NCI-H82 treated with DMSO at 0.1 percent for 48 hours (cell line): ENCODE measurements at regions not wholly inside any gene's neighbourhood (a gene's known extent, or its start where the extent isn't known, plus 50 kb on each side); places are given as distances from the start of the nearest gene placed in this dataset.
"Not testable (repeated sequence)": the region's sequence is repeated elsewhere in the genome, so short reads cannot be mapped to it uniquely, and the experiment has no call there.

Experiments used
- DNase-seq: peaks from one replicate; lab custom pipeline; 2025; ENCODE audit not compliant: unreplicated experiment; lab: John Stamatoyannopoulos, UW

DNA sequence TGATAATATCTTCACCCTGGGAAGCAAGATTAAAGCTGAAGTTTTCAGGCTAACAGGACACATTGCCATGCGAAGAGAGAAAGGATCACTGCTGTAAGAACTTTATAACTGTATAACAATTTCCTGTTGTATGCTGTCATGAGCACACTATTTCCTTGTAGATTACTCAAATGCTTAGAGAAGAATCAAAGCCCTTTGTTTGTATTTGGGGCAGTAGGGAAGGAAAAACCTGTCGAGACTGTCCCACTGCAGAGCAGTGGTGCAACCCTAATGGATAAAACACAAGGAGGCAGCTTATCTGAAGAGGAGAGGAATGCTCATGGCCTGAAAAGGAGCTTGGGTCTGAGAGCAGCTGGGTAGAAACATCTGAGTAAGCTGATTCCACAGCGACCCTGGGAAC, 327.7 kb upstream of the NPSR1 start:
- no peak for DNase-seq

DNA sequence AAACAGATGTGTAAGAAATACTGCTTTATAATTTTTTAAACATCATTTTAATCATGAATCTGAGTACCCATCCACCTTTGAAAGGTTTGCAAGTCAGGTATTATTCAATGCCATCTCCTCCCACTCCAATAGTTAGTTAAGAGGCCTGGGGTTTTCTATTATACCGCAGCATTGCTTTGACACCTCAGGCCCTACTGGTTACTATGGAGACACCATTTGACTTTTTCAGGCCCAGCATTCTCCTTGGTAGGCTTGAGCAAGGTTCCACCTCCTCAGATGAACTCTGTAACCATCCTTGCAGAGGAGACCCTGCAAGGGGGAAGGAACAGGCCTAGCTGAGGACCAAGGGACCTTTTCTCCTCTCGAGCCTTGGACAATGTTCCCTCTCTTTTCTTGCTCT, 326.9 kb upstream of the NPSR1 start:
- no peak for DNase-seq

DNA sequence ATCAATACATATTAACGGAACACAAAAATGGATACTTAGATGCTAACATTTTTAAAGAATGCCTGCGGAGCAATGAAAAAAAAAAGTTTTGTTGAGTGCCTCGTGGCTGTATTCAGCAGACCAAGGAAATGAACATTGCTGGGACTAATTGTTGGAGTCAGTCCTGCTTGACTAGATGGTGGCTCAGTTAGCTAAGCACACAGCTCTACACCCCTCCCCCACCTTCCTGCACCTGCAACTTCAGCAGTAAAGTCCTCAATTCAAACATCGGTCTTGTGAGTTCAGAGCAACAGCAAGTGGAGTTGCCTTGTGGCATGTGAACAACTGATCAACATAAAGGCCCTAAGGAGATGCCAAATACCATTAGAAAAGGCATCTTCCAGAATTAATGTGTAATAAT, 326.0 kb upstream of the NPSR1 start:
- DNase-seq, result no peak

DNA sequence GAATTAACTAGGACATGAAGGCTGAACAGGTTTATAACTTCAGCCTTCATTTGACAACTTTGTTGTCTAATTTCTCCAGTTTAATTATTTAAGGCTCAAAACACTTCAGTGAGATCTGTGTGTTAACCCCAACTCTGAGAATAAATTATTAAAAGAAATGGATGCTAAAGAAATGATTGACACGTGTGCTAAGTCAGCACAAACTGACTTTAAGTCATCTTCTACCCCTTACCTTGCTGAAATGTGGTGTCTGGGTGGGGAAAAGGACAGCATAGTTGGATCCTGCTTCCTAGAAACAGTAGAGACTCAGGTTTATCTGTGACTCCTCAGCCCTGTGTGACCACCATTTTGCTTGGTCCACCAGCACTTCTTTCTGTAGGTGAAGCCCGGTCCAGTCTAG, 324.8 kb upstream of the NPSR1 start:
- DNase-seq, result no peak

DNA sequence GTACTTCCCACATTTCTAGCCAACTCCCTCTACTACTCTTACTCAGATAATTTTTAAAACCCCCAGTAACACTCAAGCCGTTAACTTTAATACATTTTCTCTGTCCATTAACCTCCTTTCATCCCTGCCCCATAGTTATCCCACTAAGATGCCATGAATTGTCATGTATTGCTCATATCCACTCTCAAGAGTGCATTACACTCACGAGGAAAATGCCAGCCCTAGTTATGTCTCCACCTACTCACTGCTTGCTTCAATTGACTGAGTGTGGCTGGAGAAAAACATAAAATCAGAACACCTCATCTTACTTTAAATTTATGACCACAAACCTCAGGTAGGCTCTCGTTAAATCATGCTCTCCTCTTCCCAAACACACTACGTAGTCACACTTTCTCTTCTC, 324.1 kb upstream of the NPSR1 start:
- no peak for DNase-seq

DNA sequence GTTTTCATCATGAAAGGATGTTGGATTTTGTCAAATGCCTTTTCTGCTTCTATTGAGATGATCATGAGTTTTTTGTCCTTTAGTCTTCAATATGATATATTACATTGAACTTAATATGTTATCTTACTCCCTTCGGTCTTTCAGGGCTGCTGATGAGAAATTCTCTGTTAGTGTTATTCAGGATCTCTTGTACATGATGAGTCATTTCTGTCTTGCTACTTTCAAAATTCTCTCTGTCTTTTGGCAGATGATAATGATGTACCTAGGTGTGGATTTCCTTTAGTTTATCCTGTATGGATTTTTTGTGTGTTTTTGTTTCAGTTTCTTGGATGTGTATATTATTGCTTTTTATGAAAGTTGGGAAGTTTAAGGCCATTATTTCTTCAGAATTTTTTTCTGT, 320.9 kb upstream of the NPSR1 start:
- no peak for DNase-seq

DNA sequence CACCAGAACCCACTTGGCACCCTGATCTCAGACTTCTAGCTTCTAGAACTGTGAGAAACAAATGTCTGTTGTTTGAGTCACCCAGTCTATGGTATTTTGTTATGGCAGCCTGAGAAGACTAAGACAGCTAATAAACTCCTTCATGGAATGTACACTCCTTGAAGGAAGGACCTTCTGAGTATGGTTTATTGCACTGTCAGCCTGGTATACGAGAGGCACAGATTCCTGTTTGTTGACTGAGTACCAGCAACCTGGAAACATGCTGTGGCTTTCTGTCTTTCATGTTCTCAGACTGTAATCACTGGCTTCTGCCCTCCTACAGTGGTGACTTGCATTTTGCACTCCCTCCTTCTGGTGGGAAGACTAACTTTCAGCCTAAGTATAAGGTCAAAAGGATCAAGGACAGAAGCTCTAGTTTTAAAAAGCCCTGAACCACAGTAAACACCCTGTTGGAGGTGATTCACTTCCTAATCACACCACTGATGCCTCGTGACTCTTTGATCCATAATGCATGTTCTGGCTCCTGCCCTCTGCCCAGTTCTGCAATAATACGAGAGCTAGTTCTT, 319.0 kb upstream of the NPSR1 start:
- DNase-seq, result no peak

DNA sequence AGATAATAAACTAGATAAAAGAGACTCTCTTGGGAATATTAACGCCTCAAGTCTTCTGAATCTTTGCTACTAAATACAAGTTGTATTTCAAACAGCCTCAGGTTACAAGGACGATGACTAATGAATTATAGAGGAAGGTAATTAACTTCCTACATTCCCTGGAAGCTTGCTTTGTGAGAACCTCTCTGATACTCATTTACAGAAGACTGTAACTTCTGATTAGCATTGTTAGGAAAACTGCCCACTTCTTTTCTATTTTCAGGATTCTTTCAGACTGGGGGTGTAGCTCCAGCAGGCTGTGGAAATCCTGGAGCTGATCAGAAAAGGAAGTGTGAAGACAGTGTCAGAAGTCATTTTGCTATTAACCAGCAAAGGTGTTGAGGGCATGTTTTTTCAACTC, 316.7 kb upstream of the NPSR1 start:
- no peak for DNase-seq

DNA sequence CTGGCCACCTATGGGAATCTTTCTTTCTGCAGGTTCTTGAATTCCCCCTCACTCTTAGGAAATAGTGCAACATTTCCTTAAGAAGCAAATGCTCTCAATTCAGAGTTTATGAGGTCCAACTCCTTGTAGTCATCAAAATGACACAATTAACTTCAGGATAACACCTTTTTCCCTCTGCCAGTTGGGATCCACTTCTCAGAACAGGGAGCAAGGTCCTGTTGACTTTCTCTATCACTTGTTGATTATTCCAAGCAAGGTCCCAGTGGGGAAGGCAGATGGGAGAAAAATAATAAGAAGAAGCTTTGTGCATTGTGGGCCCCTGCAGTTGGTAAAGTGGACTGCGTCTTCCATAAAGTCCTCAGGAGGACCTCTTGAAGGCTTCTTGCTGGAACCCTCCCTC, 315.6 kb upstream of the NPSR1 start:
- DNase-seq, result no peak

DNA sequence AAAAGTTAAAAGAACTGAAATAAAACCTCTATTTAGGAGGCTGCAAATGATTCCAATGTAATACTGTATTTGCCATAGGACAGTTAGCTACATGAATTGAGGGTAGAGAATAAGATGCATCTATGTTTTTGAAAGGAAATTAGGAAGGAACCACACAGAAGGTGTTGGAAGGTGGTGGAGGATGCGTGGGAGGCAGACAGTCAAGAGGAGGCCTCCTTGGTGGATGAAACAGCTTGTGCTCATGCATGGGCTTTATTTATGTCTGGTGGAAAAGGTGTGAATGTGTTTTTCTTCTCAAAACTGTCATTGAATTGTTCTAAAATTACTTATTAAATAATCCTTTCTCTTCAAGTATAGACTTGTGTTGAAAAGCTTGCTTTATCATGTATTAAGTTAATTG, 314.4 kb upstream of the NPSR1 start:
- DNase-seq, result no peak

DNA sequence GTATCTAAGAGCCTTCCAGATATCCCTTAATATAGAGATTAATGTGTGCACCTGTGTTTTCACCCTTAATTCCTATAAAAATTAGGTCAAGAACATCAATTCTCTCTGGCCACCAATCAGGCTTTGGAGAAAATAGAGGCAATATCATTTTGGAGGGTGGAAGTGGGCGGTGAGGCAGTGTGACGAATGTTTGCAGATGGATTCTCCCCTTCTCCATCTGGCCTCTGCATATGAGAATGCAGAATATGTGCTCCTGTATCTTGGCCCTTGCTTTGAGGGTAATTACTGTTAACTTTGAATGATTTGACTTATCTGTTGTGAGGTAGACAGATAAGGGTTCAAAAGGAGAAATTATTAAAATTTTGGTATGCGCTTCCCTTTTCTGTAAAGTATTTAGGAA, 304.0 kb upstream of the NPSR1 start:
- no peak for DNase-seq

DNA sequence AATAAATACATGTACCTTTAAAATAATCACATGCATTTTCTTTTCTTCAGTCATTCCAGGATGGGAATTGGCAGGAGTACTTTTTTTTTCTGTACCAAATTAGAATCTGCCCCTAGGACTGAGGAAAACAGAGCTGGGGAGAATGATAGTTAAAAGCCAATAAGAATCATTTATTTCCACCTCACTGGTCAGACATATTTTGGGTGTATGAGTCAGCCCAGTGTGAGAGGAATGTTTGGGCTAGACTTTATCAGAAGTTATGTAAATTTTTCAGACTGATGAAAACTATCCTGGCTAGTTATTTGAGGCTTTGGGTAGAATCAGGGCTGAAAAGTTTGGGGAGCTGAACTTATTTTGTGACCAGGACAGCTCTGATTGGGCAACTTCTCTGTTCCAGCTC, 303.1 kb upstream of the NPSR1 start:
- no peak for DNase-seq

DNA sequence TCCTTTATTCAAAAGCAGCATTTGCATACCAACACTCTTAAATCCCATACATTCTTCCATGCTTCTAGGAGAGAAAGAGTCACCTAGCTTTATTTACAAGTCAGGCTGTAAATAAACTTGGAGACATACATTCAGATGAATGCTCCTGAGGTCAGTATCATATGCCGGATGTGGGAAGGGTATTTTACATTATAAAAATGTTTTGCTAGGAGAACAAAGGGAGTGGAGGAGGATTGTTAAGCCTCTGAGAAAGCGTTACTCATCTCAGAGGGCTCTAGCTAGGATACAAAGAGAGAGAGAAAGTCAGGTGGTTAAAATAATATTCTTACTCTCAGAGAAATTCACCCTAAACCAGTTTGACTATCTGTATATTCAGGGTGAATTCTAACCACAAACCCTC, 300.9 kb upstream of the NPSR1 start:
- DNase-seq, result no peak

DNA sequence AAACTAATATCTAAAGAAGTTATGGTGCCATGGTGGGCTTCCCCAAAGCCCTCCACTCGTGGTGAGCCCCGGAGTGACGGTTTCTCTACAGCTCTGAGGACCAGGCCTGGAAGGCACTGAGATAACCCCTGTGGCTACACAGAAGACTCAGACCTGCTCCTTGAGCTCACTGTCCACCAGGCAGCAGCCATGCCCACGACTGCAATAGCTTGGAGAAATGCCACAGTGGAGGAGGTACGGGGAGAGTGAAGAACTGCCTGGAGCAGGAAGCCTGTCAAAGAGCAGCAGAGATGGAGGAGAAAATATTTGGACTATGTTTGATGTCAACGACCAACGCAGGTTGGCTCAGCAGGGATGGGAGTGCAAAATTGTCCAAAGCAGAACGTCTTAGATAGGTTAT, 300.1 kb upstream of the NPSR1 start:
- DNase-seq, result no peak

DNA sequence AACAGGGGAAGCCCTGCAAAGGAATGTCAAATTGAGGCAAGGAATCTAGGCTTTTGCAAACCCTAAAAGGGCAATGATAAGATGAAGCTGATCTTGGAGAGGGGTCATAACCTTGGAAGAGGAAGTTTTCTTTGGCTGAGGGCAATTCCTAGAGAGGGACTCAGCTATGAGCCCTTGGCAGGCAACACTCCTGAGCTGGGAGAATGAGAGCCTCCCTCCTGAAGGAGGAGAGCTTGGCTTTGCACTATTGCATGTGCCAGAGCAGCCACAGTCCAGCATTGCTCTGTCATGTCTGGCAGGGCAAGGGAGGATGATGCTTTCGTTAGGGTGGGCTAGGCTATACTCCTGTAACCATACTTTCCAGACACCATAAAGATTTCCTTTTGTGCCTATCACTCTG, 299.4 kb upstream of the NPSR1 start:
- not testable (repeated sequence) for DNase-seq

DNA sequence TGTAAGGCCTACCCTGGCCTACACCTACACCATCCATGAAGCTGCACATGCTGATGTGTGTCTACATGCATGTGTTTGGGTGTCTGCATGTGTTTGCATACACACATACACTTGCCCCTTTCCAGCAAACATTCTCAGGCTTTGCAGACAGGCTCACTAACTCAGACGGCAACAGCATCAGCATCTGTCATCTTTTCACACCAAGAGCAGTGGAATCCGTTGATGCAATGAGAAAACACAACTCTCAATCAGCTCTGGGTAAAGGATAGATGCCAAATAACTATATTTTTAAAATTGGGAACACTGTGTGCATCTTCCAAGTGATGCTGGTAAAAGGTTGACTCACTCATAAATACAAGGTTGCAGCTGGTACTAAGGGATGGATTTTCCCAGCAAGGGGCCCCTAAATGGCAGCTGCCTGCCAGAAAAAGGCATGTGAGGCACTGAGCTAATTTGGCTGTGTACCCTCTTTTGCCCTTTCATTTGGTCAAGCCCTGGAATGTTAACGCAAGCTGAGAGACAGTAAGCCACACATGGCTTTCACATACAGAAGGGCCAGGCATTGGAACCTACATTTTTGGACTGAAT, 296.3 kb upstream of the NPSR1 start:
- DNase-seq, result no peak

DNA sequence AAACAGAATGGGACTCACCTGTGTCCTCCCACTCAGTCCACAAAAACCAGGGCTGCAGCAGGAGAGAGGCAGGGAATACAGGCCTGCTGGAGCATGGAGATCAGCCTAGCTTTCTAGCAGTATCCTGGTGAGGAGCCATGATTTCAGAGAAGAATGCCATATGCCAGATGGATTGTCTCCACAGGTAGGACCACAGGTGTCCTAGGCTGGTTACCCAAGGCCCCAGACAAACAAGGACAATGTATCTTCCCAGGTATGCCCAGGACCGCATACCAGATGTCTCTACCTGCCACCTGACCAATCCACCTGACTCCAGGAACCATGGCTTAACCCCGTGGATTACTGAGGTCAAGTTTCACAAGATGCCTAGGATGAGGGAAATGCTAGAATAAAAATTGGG, 295.4 kb upstream of the NPSR1 start:
- DNase-seq, result no peak

DNA sequence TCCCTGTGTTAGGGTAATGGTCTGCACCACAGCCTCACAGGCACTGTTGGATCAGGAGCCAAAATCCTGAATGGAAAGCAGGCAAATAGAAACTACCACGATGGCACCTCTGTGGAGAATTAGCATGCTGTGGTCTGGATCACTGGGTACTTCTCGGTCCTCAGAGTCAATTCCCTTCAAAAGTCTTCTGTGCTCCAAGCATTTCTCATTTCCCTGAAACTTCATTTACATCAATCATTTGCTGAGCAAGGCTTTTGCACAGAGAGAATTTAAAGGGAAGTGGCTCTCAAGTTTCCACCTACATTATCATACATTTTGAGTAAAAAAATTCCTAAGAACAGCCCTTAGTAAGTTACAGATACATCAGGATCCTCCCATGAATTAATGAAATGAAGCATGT, 293.9 kb upstream of the NPSR1 start:
- no peak for DNase-seq

DNA sequence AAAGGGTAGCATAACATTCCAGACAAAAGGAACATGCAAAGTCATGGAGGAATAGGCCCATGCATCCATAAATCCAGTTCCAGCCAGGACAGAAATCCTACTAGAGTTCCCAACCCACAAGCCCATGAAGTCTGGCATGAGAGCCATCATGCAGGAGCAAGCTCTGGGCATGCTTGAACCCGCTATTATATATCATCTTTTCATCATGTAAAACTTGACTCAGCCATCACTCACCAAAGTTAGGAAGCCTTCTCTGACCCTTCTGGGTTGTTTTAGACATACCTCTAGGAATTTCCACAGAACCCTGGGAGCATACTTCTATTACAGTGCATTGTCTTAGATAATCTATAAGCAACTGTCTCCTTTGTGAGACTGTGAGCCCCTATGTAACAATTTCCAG, 293.0 kb upstream of the NPSR1 start:
- no peak for DNase-seq

DNA sequence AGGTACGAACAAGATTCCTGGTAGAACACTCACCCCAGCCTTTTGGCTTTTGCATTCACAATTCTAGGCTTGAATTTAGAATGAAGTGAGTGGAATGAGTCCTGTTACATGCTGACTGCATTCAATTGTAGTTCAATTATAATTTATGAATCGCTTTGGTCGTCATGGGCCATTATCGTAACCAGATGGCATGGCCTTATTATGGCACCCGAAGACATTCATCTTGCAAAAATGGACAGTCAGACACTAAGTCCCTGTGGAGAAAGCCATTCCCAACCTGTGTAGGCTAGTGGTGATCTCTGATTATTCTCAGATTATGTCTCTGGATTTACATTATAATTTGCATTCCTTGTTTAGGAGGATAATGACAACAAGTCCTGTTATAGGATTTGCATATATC, 292.4 kb upstream of the NPSR1 start:
- no peak for DNase-seq

DNA sequence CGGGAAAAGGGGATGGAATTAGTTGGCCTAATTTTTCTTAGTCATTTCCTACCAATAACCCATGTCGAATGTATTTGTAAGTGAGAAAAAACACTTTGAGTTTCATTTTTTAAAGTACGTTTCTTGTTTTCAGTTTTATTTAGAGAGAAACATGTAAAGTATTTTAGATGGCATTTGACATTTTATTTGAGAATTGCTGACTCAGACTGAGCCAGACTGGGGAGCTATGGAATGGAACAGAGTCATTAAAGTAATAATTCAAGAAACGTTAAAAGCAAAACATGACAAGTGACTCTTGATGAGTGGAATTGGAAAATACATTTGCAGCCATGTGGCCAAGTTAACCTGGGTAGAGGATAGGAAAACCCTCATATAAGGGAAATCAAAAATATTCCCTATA, 286.1 kb upstream of the NPSR1 start:
- DNase-seq, result no peak

DNA sequence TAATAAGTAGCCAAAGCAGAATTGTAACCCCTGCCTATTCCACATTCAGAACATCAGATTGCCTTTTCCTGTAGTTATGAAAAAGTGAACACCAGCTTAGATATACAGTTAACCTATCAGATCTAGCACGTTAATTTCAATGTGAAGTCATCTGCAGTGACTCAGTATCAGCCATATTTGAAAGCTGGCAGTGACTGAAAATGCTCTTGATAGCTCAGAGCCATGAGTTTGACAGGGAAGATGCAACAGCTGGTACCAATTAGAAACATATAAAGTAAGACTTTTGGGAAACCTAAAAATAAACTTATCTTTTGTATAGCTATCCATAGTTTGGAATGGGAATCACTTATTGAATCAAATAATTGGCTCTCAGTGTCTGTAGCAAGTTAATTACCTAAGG, 284.1 kb upstream of the NPSR1 start:
- DNase-seq, result no peak

DNA sequence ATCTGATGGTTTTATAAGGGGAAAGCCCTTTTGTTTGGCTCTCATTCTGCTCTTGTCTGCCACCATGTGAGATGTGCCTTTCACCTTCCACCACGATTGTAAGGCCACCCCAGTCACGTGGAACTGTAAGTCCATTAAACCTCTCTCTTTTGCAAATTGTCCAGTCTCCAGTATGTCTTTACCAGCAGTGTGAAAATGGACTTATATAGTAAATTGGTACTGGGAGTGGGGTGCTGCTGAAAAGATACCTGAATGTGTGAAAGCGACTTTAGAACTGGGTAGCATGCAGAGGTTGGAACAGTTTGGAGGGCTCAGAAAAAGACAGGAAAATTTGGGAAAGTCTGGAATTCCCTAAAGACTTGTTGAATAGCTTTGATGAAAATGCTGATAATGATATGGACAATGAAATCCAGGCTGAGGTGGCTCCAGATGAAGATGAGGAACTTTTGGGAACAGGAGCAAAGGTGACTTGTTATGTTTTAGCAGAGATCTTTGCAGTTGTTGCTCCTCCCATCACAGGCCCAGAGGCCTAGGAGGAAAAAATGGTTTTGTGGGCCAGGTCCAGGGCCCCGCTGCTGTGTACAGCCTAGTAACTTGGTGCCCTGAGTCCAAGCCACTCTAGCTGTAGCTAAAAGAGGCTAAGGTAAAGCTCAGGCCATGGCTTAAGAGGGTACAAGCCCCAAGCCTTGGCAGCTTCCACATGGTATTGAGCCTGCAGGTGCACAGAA, 275.7 kb upstream of the NPSR1 start:
- no peak for DNase-seq
